ENCODE measurements at regions not wholly inside any gene's neighbourhood (a gene's known extent, or its start where the extent isn't known, plus 50 kb on each side); places are given as distances from the start of the nearest gene placed in this dataset.

DNA sequence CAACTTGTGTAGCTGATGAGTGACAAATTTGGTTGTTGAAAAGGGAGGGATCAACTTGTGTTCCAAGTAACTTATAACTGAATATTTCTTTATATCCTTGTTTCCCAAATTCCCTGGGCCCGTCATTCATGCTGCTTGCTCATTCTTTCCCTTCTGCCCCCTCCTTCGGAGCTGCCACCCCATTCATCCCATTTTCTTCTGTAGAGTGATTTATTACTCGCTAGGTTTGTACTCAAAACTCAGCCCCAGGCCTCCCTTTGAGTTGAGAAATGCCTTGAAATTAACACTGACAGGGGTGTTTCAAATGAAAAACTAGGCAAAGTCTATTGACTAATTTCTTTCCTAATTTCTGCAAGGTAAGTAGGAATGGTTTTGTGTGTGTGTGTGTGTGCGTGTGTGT lies 277.4 kb upstream of the SLCO3A1 start:
- H3K36me3 Mint-ChIP-seq (ENCODE audit: low read depth) = no peaks in the 10 kb centered on the region
- Histone ChIP-seq H3K27ac (ENCODE audit: low read depth, low read length) (peak overlapping the region; percentile 73), H3K4me1 (ENCODE audit: control insufficient read depth, insufficient read depth, low read length) (no peaks in the 10 kb centered on the region), H3K9me3 (ENCODE audit: control insufficient read depth, low read length) (no peaks in the 10 kb centered on the region), H3K9ac (ENCODE audit: extremely low read depth, low read length, poor library complexity, severe bottlenecking) (no peak overlapping the region), H3K36me3 (ENCODE audit: control insufficient read depth, insufficient read depth, low read length) (no peaks in the 10 kb centered on the region), H3K4me3 (ENCODE audit: low read length) (no peak overlapping the region), H3K27me3 (ENCODE audit: control insufficient read depth, insufficient read depth, low read length, poor library complexity, severe bottlenecking) (no peaks in the 10 kb centered on the region)
- WGBS, 2 experiments (ENCODE audit: insufficient coverage in 1 of 2, insufficient read length in 1 of 2) = 92% methylated on average over 4 of the region's 4 CpGs; no CpG with 5 or more reads in 1 of the 2 experiments
- no peaks in the 10 kb centered on the region for H3K27me3 Mint-ChIP-seq (ENCODE audit: insufficient read depth)
- no peak overlapping the region for H3K4me3 Mint-ChIP-seq
- H3K4me1 Mint-ChIP-seq = no peaks in the 10 kb centered on the region
- no peak for DNase-seq
- no peak overlapping the region for H3K27ac Mint-ChIP-seq
- H3K9me3 Mint-ChIP-seq = peaks cover 8% of the 10 kb centered on the region
- no peak for TF ChIP-seq CTCF (conservative IDR thresholded peaks at IDR 0.05)

GRCh38 chr15:91578511-91578910 lies 275.0 kb upstream of the SLCO3A1 start:
- Histone ChIP-seq H3K4me1 (ENCODE audit: control insufficient read depth, insufficient read depth, low read length) (no peaks in the 10 kb centered on the region), H3K4me3 (ENCODE audit: low read length) (no peak overlapping the region), H3K9me3 (ENCODE audit: control insufficient read depth, low read length) (no peaks in the 10 kb centered on the region), H3K9ac (ENCODE audit: extremely low read depth, low read length, poor library complexity, severe bottlenecking) (no peak overlapping the region), H3K27ac (ENCODE audit: low read depth, low read length) (no peak overlapping the region), H3K27me3 (ENCODE audit: control insufficient read depth, insufficient read depth, low read length, poor library complexity, severe bottlenecking) (no peaks in the 10 kb centered on the region), H3K36me3 (ENCODE audit: control insufficient read depth, insufficient read depth, low read length) (no peaks in the 10 kb centered on the region)
- 90 to 94% methylated on average over 6 of the region's 6 CpGs for WGBS, 2 experiments (ENCODE audit: insufficient coverage in 1 of 2, insufficient read length in 1 of 2)
- Mint-ChIP-seq H3K4me1 (no peaks in the 10 kb centered on the region), H3K27me3 (ENCODE audit: insufficient read depth) (peaks cover 5% of the 10 kb centered on the region), H3K36me3 (ENCODE audit: low read depth) (no peaks in the 10 kb centered on the region), H3K27ac (no peak overlapping the region), H3K9me3 (peaks cover 8% of the 10 kb centered on the region), H3K4me3 (no peak overlapping the region)
- no peak for TF ChIP-seq CTCF (conservative IDR thresholded peaks at IDR 0.05)
- no peak for DNase-seq

DNA sequence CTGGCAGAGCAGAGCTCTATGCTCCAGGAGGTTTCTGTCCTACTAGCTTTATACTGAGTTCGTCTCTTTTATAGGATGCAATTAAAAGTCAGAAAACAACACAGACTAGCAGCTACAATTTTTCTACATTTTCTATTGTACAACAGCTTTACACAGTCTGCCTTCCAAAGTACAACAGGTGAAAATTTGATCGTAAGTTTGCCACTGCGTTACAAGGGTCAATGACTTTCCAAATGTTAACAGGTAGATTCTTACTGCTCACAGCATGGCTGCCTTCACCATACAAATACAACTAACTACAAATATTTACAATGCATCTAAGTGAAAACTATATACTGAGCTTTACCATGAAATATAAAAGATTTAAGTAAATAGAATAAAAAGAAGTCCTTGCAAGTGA lies 268.6 kb upstream of the SLCO3A1 start:
- Histone ChIP-seq H3K4me3 (ENCODE audit: low read length) (no peak overlapping the region), H3K9me3 (ENCODE audit: control insufficient read depth, low read length) (no peaks in the 10 kb centered on the region), H3K27me3 (ENCODE audit: control insufficient read depth, insufficient read depth, low read length, poor library complexity, severe bottlenecking) (no peaks in the 10 kb centered on the region), H3K36me3 (ENCODE audit: control insufficient read depth, insufficient read depth, low read length) (no peaks in the 10 kb centered on the region), H3K4me1 (ENCODE audit: control insufficient read depth, insufficient read depth, low read length) (no peaks in the 10 kb centered on the region), H3K27ac (ENCODE audit: low read depth, low read length) (no peak overlapping the region), H3K9ac (ENCODE audit: extremely low read depth, low read length, poor library complexity, severe bottlenecking) (no peak overlapping the region)
- H3K27ac Mint-ChIP-seq = no peak overlapping the region
- H3K9me3 Mint-ChIP-seq = peaks cover 8% of the 10 kb centered on the region
- 92 to 100% methylated on average over 3 of the region's 3 CpGs for WGBS, 2 experiments (ENCODE audit: insufficient coverage in 1 of 2, insufficient read length in 1 of 2)
- H3K27me3 Mint-ChIP-seq (ENCODE audit: insufficient read depth) = peaks cover 5% of the 10 kb centered on the region
- no peak for TF ChIP-seq CTCF (conservative IDR thresholded peaks at IDR 0.05)
- no peaks in the 10 kb centered on the region for H3K36me3 Mint-ChIP-seq (ENCODE audit: low read depth)
- peaks cover under 1% of the 10 kb centered on the region for H3K4me1 Mint-ChIP-seq
- H3K4me3 Mint-ChIP-seq = no peak overlapping the region
- no peak for DNase-seq
